NCI-H748 (cell line): ENCODE measurements at regions not wholly inside any gene's neighbourhood (a gene's known extent, or its start where the extent isn't known, plus 50 kb on each side); places are given as distances from the start of the nearest gene placed in this dataset.
"Not testable (repeated sequence)": the region's sequence is repeated elsewhere in the genome, so short reads cannot be mapped to it uniquely, and the experiment has no call there.

Source experiments
- DNase-seq: peaks from one replicate; lab custom pipeline; 2025; ENCODE audit not compliant: unreplicated experiment; lab: John Stamatoyannopoulos, UW

- DNase-seq: no peak
Measured at GRCh38 chr10:123309731-123310130, 155.5 kb downstream of the BUB3 start.

- no peak for DNase-seq
Measured at GRCh38 chr10:123316776-123317175, 162.6 kb downstream of the BUB3 start.

- DNase-seq: no peak
Measured at GRCh38 chr10:123318516-123318915, 164.3 kb downstream of the BUB3 start.

- no peak for DNase-seq
Measured at GRCh38 chr10:123320091-123320490, 165.9 kb downstream of the BUB3 start.

- DNase-seq: no peak
Measured at GRCh38 chr10:123323884-123324283, 169.7 kb downstream of the BUB3 start.

- no peak for DNase-seq
Measured at GRCh38 chr10:123325663-123326190, 171.5 kb downstream of the BUB3 start.

- no peak for DNase-seq
Measured at GRCh38 chr10:123326674-123327073, 172.5 kb downstream of the BUB3 start.

GRCh38 chr10:123327450-123327849 lies 173.2 kb downstream of the BUB3 start:
- DNase-seq: no peak

- DNase-seq: no peak
Measured at GRCh38 chr10:123327896-123328295, 173.7 kb downstream of the BUB3 start.

GRCh38 chr10:123331438-123331837 lies 177.2 kb downstream of the BUB3 start:
- peak; percentile 88 for DNase-seq

GRCh38 chr10:123346581-123346980 lies 192.4 kb downstream of the BUB3 start:
- no peak for DNase-seq

- DNase-seq: no peak
Measured at GRCh38 chr10:123348691-123349572, 194.7 kb downstream of the BUB3 start.

GRCh38 chr10:123351715-123352114 lies 197.5 kb downstream of the BUB3 start:
- no peak for DNase-seq

GRCh38 chr10:123354521-123354920 lies 200.3 kb downstream of the BUB3 start:
- DNase-seq: no peak

- DNase-seq: no peak
Measured at GRCh38 chr10:123355748-123356481, 201.7 kb downstream of the BUB3 start.

GRCh38 chr10:123356799-123357198 lies 202.6 kb downstream of the BUB3 start:
- no peak for DNase-seq

GRCh38 chr10:123357421-123357930 lies 203.3 kb downstream of the BUB3 start:
- DNase-seq: peak; percentile 54

- DNase-seq: no peak
Measured at GRCh38 chr10:123359539-123359938, 205.3 kb downstream of the BUB3 start.

GRCh38 chr10:123361832-123362231 lies 207.6 kb downstream of the BUB3 start:
- no peak for DNase-seq

- no peak for DNase-seq
Measured at GRCh38 chr10:123367195-123367594, 213.0 kb downstream of the BUB3 start.

GRCh38 chr10:123371626-123372025 lies 217.4 kb downstream of the BUB3 start:
- DNase-seq: not testable (repeated sequence)

GRCh38 chr10:123373591-123373990 lies 219.4 kb downstream of the BUB3 start:
- no peak for DNase-seq
